T-helper 1 cell treated with Interleukin-12 subunit alpha and Interleukin-12 subunit beta and Interleukin-4 antibody, amounts not matched to agents 30 ng/mL and 1 ng/mL, for 36 hours (primary cell): ENCODE measurements at regions not wholly inside any gene's neighbourhood (a gene's known extent, or its start where the extent isn't known, plus 50 kb on each side); places are given as distances from the start of the nearest gene placed in this dataset.

Source experiments
- intact Hi-C: fragments of 100-400 bp; cut with micrococcal nuclease; formaldehyde crosslinking; loops from one replicate; pipeline ENCODE4 v1.15.1; 2024

GRCh38 chr20:24897974-24898373 lies 51.1 kb upstream of the CST7 start:
- intact Hi-C loops, result no loop called here

GRCh38 chr20:24899153-24899552 lies 49.9 kb upstream of the CST7 start:
- intact Hi-C loops, result no loop called here
